Activated T-cell treated with anti-CD3 and anti-CD28 coated beads, Interleukin-2, amount 50 U/mL, for 72 hours (primary cell): ENCODE measurements at regions not wholly inside any gene's neighbourhood (a gene's known extent, or its start where the extent isn't known, plus 50 kb on each side); places are given as distances from the start of the nearest gene placed in this dataset.

Experiments
- ATAC-seq, 2 donors: fragments of 150-1000 bp; cut with Tn5 transposase; replicated peaks in 1 of 2; 2 replicates each; pipeline ENCODE4 v1.10.0; 2021; ENCODE audit warnings: moderate library complexity in 2 of 2, mild to moderate bottlenecking in 1 of 2
- DNase-seq, 2 donors: peaks; one replicate each; pipeline ENCODE4 v3.0.0; 2021 to 2022; ENCODE audit warnings: mixed read lengths in 1 of 2
- H3K27ac Mint-ChIP-seq: one replicate; pipeline ENCODE4 v1.8.0; 2022; ENCODE audit warnings: mild to moderate bottlenecking, moderate library complexity, mixed read lengths
- H3K27me3 Mint-ChIP-seq: one replicate; pipeline ENCODE4 v1.8.0; 2022; ENCODE audit warnings: low read depth, mixed read lengths
- H3K36me3 Mint-ChIP-seq, 2 donors: one replicate each; pipeline ENCODE4 v1.8.0; 2022; ENCODE audit warnings: mixed read lengths in 2 of 2, mild to moderate bottlenecking in 1 of 2; ENCODE audit not compliant: insufficient read depth in 2 of 2
- H3K4me1 Mint-ChIP-seq: one replicate; pipeline ENCODE4 v1.8.0; 2022; ENCODE audit warnings: low read depth, mixed read lengths
- H3K4me3 Mint-ChIP-seq, 2 donors: one replicate each; pipeline ENCODE4 v1.8.0; 2022; ENCODE audit warnings: mild to moderate bottlenecking in 2 of 2, mixed read lengths in 2 of 2, moderate library complexity in 2 of 2
- H3K9me3 Mint-ChIP-seq, 2 donors: one replicate each; pipeline ENCODE4 v1.8.0; 2022; ENCODE audit warnings: mixed read lengths in 2 of 2

DNA sequence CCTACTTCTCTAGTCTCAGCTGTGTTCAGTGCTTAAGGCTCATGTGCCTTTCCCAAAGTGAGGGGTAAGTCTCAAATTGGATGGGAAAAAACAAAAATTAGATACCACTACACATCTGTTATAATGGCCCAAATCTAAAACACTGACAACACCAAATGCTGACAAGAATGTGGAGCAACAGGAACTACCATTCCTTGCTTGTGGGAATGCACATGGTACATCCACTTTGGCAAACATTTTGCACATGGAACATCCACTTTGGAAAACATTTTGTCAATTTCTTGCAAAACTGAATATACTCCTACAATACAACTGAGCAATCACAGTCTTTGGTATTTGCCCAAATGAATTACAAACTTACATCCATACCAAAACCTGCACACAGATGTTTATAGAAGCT, 109.3 kb downstream of the TENT5A start:
- no peaks in the 10 kb centered on the region for H3K27me3 Mint-ChIP-seq
- no peak overlapping the region for H3K4me3 Mint-ChIP-seq
- H3K9me3 Mint-ChIP-seq, result peaks cover 3 to 7% of the 10 kb centered on the region in 2 donors
- no peaks in the 10 kb centered on the region for H3K36me3 Mint-ChIP-seq
- DNase-seq (no peak), ATAC-seq (no peak)
- no peak overlapping the region for H3K27ac Mint-ChIP-seq
- no peaks in the 10 kb centered on the region for H3K4me1 Mint-ChIP-seq

DNA sequence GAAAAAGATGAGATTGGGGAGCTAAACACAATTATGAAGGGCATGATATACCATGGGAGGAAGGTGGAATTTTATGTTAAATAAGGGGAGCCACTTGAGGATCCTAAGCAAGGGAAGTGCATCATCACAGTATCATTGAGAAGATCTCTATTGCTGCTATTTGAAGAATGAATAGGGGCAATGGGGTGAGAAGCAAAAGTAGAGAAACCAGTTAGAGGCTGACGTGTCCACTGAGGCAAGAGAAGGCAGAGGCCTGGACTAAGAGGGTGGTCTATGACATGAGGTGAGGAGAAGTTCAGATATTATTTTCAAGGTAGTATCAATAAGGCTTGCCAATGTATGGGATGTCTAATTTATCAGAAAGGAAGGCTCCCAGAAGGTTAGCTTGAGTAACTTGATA, 111.6 kb downstream of the TENT5A start:
- no peaks in the 10 kb centered on the region for H3K36me3 Mint-ChIP-seq

GRCh38 chr6:81640126-81640525, 112.4 kb downstream of the TENT5A start:
- no peak for DNase-seq
- no peak for ATAC-seq
- Mint-ChIP-seq H3K9me3 (peaks cover 6 to 7% of the 10 kb centered on the region in 2 donors), H3K27me3 (no peaks in the 10 kb centered on the region), H3K4me3 (no peak overlapping the region), H3K4me1 (no peaks in the 10 kb centered on the region), H3K27ac (no peak overlapping the region), H3K36me3 (no peaks in the 10 kb centered on the region)

More for the DNA sequence above, 111.6 kb downstream of the TENT5A start:
- H3K4me3 Mint-ChIP-seq, result no peak overlapping the region
- peaks cover 5 to 7% of the 10 kb centered on the region in 2 donors for H3K9me3 Mint-ChIP-seq
- H3K27ac Mint-ChIP-seq, result no peak overlapping the region
- H3K4me1 Mint-ChIP-seq, result no peaks in the 10 kb centered on the region
- H3K27me3 Mint-ChIP-seq, result no peaks in the 10 kb centered on the region
- ATAC-seq (no peak), DNase-seq (no peak)

DNA sequence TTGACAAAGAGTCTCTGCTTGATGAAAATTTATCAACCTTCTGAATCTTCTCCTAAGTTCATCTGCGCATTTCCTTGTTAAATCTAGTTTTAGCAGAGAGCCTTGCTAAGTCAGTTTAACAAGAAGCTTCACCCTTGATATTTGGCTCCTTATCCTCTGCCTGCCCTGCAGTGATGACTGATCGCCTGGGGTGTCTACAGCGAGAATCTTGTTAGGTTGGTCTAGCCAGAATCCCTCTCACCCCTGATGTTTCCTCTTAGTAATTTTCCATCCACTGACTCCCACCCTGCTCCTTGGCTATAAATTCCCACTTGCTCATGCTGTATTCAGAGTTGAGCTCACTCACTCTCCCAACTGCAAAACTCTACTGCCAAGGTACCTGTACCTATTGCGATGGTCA, 114.1 kb downstream of the TENT5A start:
- Mint-ChIP-seq H3K9me3 (peaks cover 5 to 7% of the 10 kb centered on the region in 2 donors), H3K27ac (no peak overlapping the region), H3K27me3 (no peaks in the 10 kb centered on the region), H3K36me3 (no peaks in the 10 kb centered on the region), H3K4me1 (no peaks in the 10 kb centered on the region), H3K4me3 (no peak overlapping the region)
- no peak for DNase-seq
- ATAC-seq, result no peak

DNA sequence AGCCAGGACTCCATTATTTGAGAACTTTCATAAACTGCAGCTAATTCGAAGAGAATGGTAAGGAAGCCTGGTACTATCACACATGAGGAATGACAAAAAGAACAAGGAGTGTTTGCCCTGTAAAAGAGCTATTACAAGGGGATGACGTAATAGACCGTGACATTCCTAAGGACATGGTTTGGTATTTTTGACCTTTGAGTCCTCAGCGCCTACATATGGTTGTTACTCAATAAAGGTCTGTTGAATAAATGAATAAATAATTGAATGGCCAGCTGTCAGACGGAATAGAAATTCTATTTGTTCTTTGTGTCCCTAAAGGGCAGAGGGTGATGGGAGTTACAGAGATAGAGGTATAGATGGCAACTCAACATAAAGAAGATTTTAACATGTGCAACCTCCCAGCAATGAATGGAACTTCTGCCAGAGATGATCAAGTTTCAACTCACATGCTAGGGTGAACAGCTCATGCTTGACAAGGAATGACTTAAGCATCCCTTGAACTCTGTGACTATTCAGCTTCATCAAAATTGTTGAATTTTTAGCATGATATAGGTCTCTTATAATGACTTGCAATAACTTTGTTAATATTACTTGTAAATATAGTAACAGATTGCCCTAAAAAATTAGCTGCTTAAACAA, 115.4 kb downstream of the TENT5A start:
- no peaks in the 10 kb centered on the region for H3K4me1 Mint-ChIP-seq

DNA sequence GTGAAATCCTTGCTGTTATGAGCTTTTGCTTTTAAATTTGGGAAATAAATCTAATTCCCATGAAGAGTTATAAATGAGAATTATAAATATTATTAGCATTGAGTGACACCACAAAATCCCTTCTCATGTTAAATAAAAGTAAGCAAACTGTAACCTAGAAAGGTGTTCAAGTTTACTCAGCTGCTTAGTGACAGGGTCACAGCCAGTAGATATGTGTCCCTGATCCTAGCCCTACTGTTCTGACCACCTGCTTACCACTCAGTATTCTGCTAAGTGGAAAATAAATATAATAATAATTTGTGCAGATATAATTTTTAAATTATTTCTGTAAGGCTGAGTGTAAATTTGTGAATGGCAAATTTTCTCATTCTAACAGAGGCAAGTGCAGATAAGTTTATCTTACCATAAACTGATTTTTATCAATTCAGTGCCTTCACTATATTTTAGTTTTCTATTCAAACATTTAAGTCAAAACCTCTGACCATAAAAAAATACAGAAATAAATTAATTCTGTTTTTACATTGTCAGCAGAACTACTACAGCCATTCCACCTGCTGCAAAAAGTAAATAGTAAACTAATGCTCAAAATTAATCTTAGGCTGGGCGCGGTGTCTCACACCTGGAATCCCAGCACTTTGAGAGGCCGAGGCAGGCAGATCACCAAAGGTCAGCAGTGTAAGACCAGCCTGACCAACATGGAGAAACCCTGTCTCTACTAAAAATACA, 118.2 kb downstream of the TENT5A start:
- Mint-ChIP-seq H3K4me3 (no peak overlapping the region), H3K4me1 (no peaks in the 10 kb centered on the region), H3K27ac (no peak overlapping the region), H3K36me3 (peaks cover 0 to 6% of the 10 kb centered on the region in 2 donors), H3K9me3 (peaks cover 5 to 17% of the 10 kb centered on the region in 2 donors), H3K27me3 (no peaks in the 10 kb centered on the region)
- ATAC-seq (no peak), DNase-seq (no peak)

More for the DNA sequence above, 115.4 kb downstream of the TENT5A start:
- H3K27ac Mint-ChIP-seq, result no peak overlapping the region
- H3K27me3 Mint-ChIP-seq, result no peaks in the 10 kb centered on the region
- ATAC-seq (no peak), DNase-seq (no peak)
- no peak overlapping the region for H3K4me3 Mint-ChIP-seq
- peaks cover 0 to 1% of the 10 kb centered on the region in 2 donors for H3K36me3 Mint-ChIP-seq
- peaks cover 9 to 10% of the 10 kb centered on the region in 2 donors for H3K9me3 Mint-ChIP-seq

- H3K4me3 Mint-ChIP-seq, result no peak overlapping the region
- ATAC-seq, result no peak
- H3K27me3 Mint-ChIP-seq, result no peaks in the 10 kb centered on the region
- peaks cover 0 to 6% of the 10 kb centered on the region in 2 donors for H3K36me3 Mint-ChIP-seq
- no peaks in the 10 kb centered on the region for H3K4me1 Mint-ChIP-seq
- H3K27ac Mint-ChIP-seq, result no peak overlapping the region
- peaks cover 5 to 17% of the 10 kb centered on the region in 2 donors for H3K9me3 Mint-ChIP-seq
- no peak for DNase-seq
These were observed 119.1 kb downstream of the TENT5A start for GRCh38 chr6:81633391-81633790.

- Mint-ChIP-seq H3K27ac (no peak overlapping the region), H3K36me3 (peaks cover 0 to 6% of the 10 kb centered on the region in 2 donors), H3K4me3 (no peak overlapping the region), H3K27me3 (no peaks in the 10 kb centered on the region), H3K4me1 (no peaks in the 10 kb centered on the region), H3K9me3 (peaks cover 5 to 17% of the 10 kb centered on the region in 2 donors)
- no peak for DNase-seq
- ATAC-seq, result no peak
These were observed 121.8 kb downstream of the TENT5A start for GRCh38 chr6:81630719-81631118.

- DNase-seq (no peak), ATAC-seq (no peak)
- no peak overlapping the region for H3K4me3 Mint-ChIP-seq
- H3K27me3 Mint-ChIP-seq, result no peaks in the 10 kb centered on the region
- no peaks in the 10 kb centered on the region for H3K4me1 Mint-ChIP-seq
- peaks cover 0 to under 1% of the 10 kb centered on the region in 2 donors for H3K36me3 Mint-ChIP-seq
- H3K27ac Mint-ChIP-seq, result no peak overlapping the region
- H3K9me3 Mint-ChIP-seq, result peaks cover 5 to 9% of the 10 kb centered on the region in 2 donors
These were observed 127.3 kb downstream of the TENT5A start for GRCh38 chr6:81625216-81625615.

DNA sequence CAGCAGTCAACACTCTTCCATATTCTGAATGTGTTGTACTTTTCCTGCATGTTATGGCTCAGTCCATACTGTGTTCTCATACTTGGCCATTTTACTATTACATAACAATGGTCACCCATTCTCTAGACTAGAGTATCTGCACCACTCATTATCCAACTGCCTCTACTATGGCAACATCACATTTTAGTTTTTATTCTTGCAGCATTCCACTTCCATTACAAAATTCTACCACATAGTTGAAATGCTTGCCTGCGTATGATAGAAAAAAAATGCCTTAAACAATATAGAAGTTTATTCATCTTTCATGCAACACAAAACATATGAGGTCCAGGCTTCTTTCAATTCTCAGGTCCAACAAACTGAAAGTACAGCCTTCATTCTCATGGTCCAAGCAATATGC, 128.0 kb downstream of the TENT5A start:
- no peak overlapping the region for H3K4me3 Mint-ChIP-seq
- no peak for ATAC-seq
- H3K9me3 Mint-ChIP-seq, result peaks cover 5 to 8% of the 10 kb centered on the region in 2 donors
- H3K27ac Mint-ChIP-seq, result no peak overlapping the region
- no peak for DNase-seq
- H3K4me1 Mint-ChIP-seq, result no peaks in the 10 kb centered on the region
- no peaks in the 10 kb centered on the region for H3K36me3 Mint-ChIP-seq
- no peaks in the 10 kb centered on the region for H3K27me3 Mint-ChIP-seq

- H3K27me3 Mint-ChIP-seq, result no peaks in the 10 kb centered on the region
- no peak overlapping the region for H3K27ac Mint-ChIP-seq
- H3K9me3 Mint-ChIP-seq, result peaks cover 5 to 8% of the 10 kb centered on the region in 2 donors
- no peak overlapping the region for H3K4me3 Mint-ChIP-seq
- no peaks in the 10 kb centered on the region for H3K36me3 Mint-ChIP-seq
- DNase-seq, result no peak
- ATAC-seq, result no peak
- H3K4me1 Mint-ChIP-seq, result no peaks in the 10 kb centered on the region
These were observed 129.2 kb downstream of the TENT5A start for GRCh38 chr6:81623106-81623759.

DNA sequence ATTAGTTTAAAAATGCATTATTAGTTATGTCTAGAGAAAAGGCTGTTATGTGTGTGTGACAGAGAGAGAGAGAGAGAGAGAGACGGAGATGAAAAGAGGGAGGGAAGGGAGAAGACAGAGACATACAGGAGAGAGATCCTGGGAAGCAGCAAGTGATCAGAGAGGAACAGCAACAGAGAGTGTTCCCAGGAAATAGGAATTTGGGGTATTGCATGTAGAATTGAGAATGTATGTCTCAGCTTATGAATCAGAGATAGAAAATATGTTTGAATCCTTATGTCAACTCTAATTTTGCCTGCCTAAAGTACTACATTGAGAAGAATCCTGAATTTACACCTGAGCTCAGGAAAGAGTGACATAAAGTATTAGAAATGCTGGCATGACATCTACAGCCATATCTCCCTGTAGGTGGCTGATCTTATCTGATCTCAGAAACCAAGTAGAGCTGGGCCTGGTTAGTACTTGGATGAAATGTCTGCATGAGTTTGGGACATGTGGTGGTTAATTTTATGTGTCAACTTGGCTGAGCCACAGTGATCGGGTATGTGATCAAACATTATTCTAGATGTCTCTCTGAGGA, 130.6 kb downstream of the TENT5A start:
- H3K27ac Mint-ChIP-seq, result no peak overlapping the region

DNA sequence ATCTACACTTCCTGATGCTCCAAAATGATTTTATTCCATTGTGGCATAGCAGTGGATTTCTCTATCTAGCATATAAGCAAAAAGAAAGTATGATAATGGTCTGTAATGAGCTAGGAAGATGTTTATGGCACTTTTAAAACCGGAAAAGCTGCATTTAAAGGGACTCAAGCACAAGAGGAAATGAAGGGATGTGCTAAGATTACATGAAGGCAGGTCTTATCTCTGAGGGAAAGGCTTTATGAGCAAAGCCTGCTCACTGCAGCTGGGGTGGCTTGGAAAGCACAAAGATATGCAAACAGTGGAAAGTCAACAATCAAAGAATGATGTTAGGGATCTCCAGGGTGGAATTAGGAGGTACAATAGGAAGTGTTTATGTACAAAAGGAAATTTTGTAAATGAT, 138.2 kb downstream of the TENT5A start:
- Mint-ChIP-seq H3K4me3 (no peak overlapping the region), H3K9me3 (peaks cover 0 to 2% of the 10 kb centered on the region in 2 donors), H3K4me1 (peaks cover 5% of the 10 kb centered on the region), H3K36me3 (no peaks in the 10 kb centered on the region), H3K27me3 (no peaks in the 10 kb centered on the region), H3K27ac (no peak overlapping the region)
- no peak for DNase-seq
- ATAC-seq, result no peak

More for the DNA sequence above, 130.6 kb downstream of the TENT5A start:
- H3K4me1 Mint-ChIP-seq, result no peaks in the 10 kb centered on the region
- peaks cover 5 to 8% of the 10 kb centered on the region in 2 donors for H3K9me3 Mint-ChIP-seq
- ATAC-seq (no peak), DNase-seq (no peak)
- H3K36me3 Mint-ChIP-seq, result no peaks in the 10 kb centered on the region
- H3K4me3 Mint-ChIP-seq, result no peak overlapping the region
- no peaks in the 10 kb centered on the region for H3K27me3 Mint-ChIP-seq
